H1 (cell line): ENCODE measurements at regions not wholly inside any gene's neighbourhood (a gene's known extent, or its start where the extent isn't known, plus 50 kb on each side); places are given as distances from the start of the nearest gene placed in this dataset.

ENCODE experiments used
- CTCF ChIA-PET: fragments of 300-600 bp; sonication (Branson Sonifier 250); formaldehyde crosslinking; loops from one replicate; lab custom pipeline; 2021; ENCODE audit not compliant: partially characterized antibody; lab: Charles Lee
- POLR2A ChIA-PET: fragments of 300-600 bp; sonication (Branson Sonifier 250); formaldehyde crosslinking; loops from one replicate; lab custom pipeline; 2021; ENCODE audit warnings: inconsistent platforms; ENCODE audit not compliant: partially characterized antibody; lab: Charles Lee
- DNase-seq, 2 experiments: peaks; one replicate each; pipeline versions ENCODE4 v3.0.0 to v3.0.0-alpha.2; 2010 to 2022; ENCODE audit warnings: low spot score in 2 of 2, low read depth in 1 of 2, mixed read lengths in 1 of 2
- FAIRE-seq: peaks from 2 replicates; lab custom pipeline; 2011; peaks lifted over from hg19 to GRCh38; lab: Jason Lieb, UNC
- H2AFZ ChIP-seq: 2 replicates; pipeline ENCODE4 v1.8.1; 2012; ENCODE audit warnings: low read length, inconsistent platforms
- H2AK5ac ChIP-seq: 2 replicates; pipeline ENCODE4 v1.6.1; 2013; ENCODE audit warnings: low read depth, low read length
- H2BK120ac ChIP-seq: replicated peaks from 2 replicates; pipeline ENCODE3; 2013; ENCODE audit warnings: low read depth, low read length, inconsistent platforms
- H2BK12ac ChIP-seq: 2 replicates; pipeline ENCODE4 v1.6.1; 2013; ENCODE audit warnings: low read depth, low read length
- H2BK15ac ChIP-seq: 2 replicates; pipeline ENCODE4 v1.6.1; 2013; ENCODE audit warnings: low read length
- H2BK20ac ChIP-seq: 2 replicates; pipeline ENCODE4 v1.6.1; 2013; ENCODE audit warnings: low read length
- H2BK5ac ChIP-seq: 2 replicates; pipeline ENCODE4 v1.6.1; 2013; ENCODE audit warnings: low read depth, low read length
- H3K14ac ChIP-seq: 2 replicates; pipeline ENCODE4 v1.6.1; 2013; ENCODE audit warnings: inconsistent platforms; ENCODE audit not compliant: insufficient read length
- H3K18ac ChIP-seq: 2 replicates; pipeline ENCODE4 v1.6.1; 2013; ENCODE audit warnings: low read length; ENCODE audit errors: extremely low read depth
- H3K23ac ChIP-seq: 2 replicates; pipeline ENCODE4 v1.6.1; 2013; ENCODE audit warnings: inconsistent platforms; ENCODE audit not compliant: insufficient read length
- H3K23me2 ChIP-seq: 2 replicates; pipeline ENCODE4 v1.6.1; 2013; ENCODE audit warnings: low read depth, low read length
- H3K27ac ChIP-seq: 2 replicates; pipeline ENCODE4 v1.6.1; 2011; ENCODE audit warnings: low read depth, low read length, inconsistent platforms
- H3K27me3 ChIP-seq, 4 experiments: replicated peaks in 1 of 4; 1 replicate in 1 of 4; 2 replicates in 3 of 4; pipeline versions ENCODE4 v1.6.1 to v1.8.1; 2011 to 2013; ENCODE audit warnings: low read length in 3 of 4, mild to moderate bottlenecking in 3 of 4, inconsistent platforms in 2 of 4, mixed read lengths in 2 of 4, moderate library complexity in 1 of 4; ENCODE audit not compliant: control insufficient read depth in 3 of 4, insufficient read depth in 3 of 4; ENCODE audit errors: extremely low read depth in 1 of 4
- H3K36me3 ChIP-seq, 4 experiments: 2 replicates each; pipeline versions ENCODE4 v1.6.1 to v1.8.1; 2011 to 2013; ENCODE audit warnings: mild to moderate bottlenecking in 4 of 4, low read length in 3 of 4, moderate library complexity in 2 of 4, control low read depth in 1 of 4, inconsistent platforms in 1 of 4; ENCODE audit not compliant: insufficient read depth in 4 of 4, control insufficient read depth in 2 of 4
- H3K4ac ChIP-seq: replicated peaks from 2 replicates; pipeline ENCODE3; 2013; ENCODE audit warnings: low read length, low read depth, mixed read lengths, inconsistent platforms; ENCODE audit not compliant: insufficient read length
- H3K4me1 ChIP-seq, 4 experiments: replicated peaks in 1 of 4; 1 replicate in 1 of 4; 2 replicates in 3 of 4; pipeline versions ENCODE4 v1.6.1 to v1.8.1; 2011 to 2013; ENCODE audit warnings: low read length in 3 of 4, inconsistent platforms in 2 of 4, mixed read lengths in 1 of 4; ENCODE audit not compliant: insufficient read depth in 4 of 4, control insufficient read depth in 3 of 4
- H3K4me2 ChIP-seq, 2 experiments: 2 replicates each; pipeline versions ENCODE4 v1.6.1 to v1.8.1; 2011 to 2013; ENCODE audit warnings: low read depth in 2 of 2, low read length in 2 of 2, control low read depth in 1 of 2, inconsistent platforms in 1 of 2, mild to moderate bottlenecking in 1 of 2; ENCODE audit not compliant: insufficient read depth in 1 of 2
- H3K4me3 ChIP-seq, 4 experiments: fragments of 200-600, 300-600 bp in 1 of 4; sonication (generic), shearing (Covaris generic), sonication (Bioruptor Twin) in 1 of 4; 2 replicates each; pipeline versions ENCODE4 v1.5.1 to v1.8.1; 2011 to 2016; ENCODE audit warnings: low read length in 4 of 4, low read depth in 3 of 4, control low read depth in 2 of 4, inconsistent platforms in 2 of 4, mild to moderate bottlenecking in 2 of 4, mixed read lengths in 1 of 4, moderate library complexity in 1 of 4; ENCODE audit not compliant: insufficient read depth in 2 of 4; ENCODE audit errors: extremely low read depth in 1 of 4
- H3K56ac ChIP-seq: replicated peaks from 2 replicates; pipeline ENCODE3; 2013; ENCODE audit warnings: low read depth, mild to moderate bottlenecking, mixed read lengths, low read length, inconsistent platforms; ENCODE audit not compliant: insufficient read length
- H3K79me1 ChIP-seq: 2 replicates; pipeline ENCODE4 v1.6.1; 2013; ENCODE audit warnings: low read depth, low read length, control low read depth
- H3K79me2 ChIP-seq, 2 experiments: 2 replicates each; pipeline versions ENCODE4 v1.6.1 to v1.8.1; 2012 to 2013; ENCODE audit warnings: low read length in 2 of 2, mild to moderate bottlenecking in 2 of 2, inconsistent platforms in 1 of 2; ENCODE audit not compliant: insufficient read depth in 2 of 2, control insufficient read depth in 1 of 2
- H3K9ac ChIP-seq, 4 experiments: replicated peaks in 1 of 4; 1 replicate in 1 of 4; 2 replicates in 3 of 4; pipeline versions ENCODE4 v1.6.1 to v1.8.1; 2011 to 2013; ENCODE audit warnings: low read depth in 3 of 4, low read length in 3 of 4, control low read depth in 2 of 4, mild to moderate bottlenecking in 2 of 4, moderate library complexity in 2 of 4, inconsistent platforms in 1 of 4; ENCODE audit errors: extremely low read depth in 1 of 4
- H3K9me3 ChIP-seq, 2 experiments: 2 replicates each; pipeline versions ENCODE4 v1.6.1 to v1.8.1; 2012 to 2013; ENCODE audit warnings: mild to moderate bottlenecking in 2 of 2, moderate library complexity in 2 of 2, control low read depth in 1 of 2, inconsistent platforms in 1 of 2, low read depth in 1 of 2, low read length in 1 of 2, mixed read lengths in 1 of 2; ENCODE audit not compliant: insufficient read depth in 2 of 2
- H4K20me1 ChIP-seq, 2 experiments: replicated peaks in 1 of 2; 2 replicates each; pipeline versions ENCODE3 to v1.8.1; 2011 to 2013; ENCODE audit warnings: inconsistent platforms in 2 of 2, low read length in 2 of 2, mild to moderate bottlenecking in 1 of 2; ENCODE audit not compliant: insufficient read depth in 2 of 2, control insufficient read depth in 1 of 2
- H4K5ac ChIP-seq: 2 replicates; pipeline ENCODE4 v1.6.1; 2013; ENCODE audit warnings: low read length, low read depth, mixed read lengths, inconsistent platforms; ENCODE audit not compliant: insufficient read length
- H4K8ac ChIP-seq: 2 replicates; pipeline ENCODE4 v1.8.0; 2013; ENCODE audit warnings: mild to moderate bottlenecking, moderate library complexity, low read length, inconsistent platforms; ENCODE audit not compliant: insufficient read depth; ENCODE audit errors: extremely low read depth
- H4K91ac ChIP-seq: replicated peaks from 2 replicates; pipeline ENCODE3; 2013; ENCODE audit warnings: low read length, mixed read lengths, inconsistent platforms; ENCODE audit not compliant: insufficient read length
- ASH2L ChIP-seq: fragments of 200-600, 300-600 bp; sonication (generic); IDR thresholded peaks from one replicate; pipeline ENCODE4 v1.7.1; 2017; ENCODE audit warnings: low read length
- ATF2 ChIP-seq: IDR thresholded peaks from 2 replicates; pipeline ENCODE4 v1.6.1; 2012; ENCODE audit warnings: low read length, inconsistent platforms
- BACH1 ChIP-seq: IDR thresholded peaks from 2 replicates; pipeline ENCODE4 v1.6.1; 2012; ENCODE audit warnings: low read length, improper control_type of control experiment
- CBX8 ChIP-seq: fragments of 300-800, 300-1000 bp; sonication (generic); IDR thresholded peaks from 2 replicates; pipeline ENCODE4 v1.7.1; 2016; ENCODE audit warnings: low read depth, low read length, borderline replicate concordance
- CHD2 ChIP-seq: IDR thresholded peaks from 2 replicates; pipeline ENCODE4 v1.6.1; 2012; ENCODE audit warnings: low read length, improper control_type of control experiment
- EGR1 ChIP-seq: IDR thresholded peaks from 2 replicates; pipeline ENCODE4 v1.6.1; 2011; ENCODE audit warnings: low read depth, low read length, borderline replicate concordance
- EP300 ChIP-seq, 2 experiments: IDR thresholded peaks; 1 replicate in 1 of 2; 2 replicates in 1 of 2; pipeline ENCODE4 v1.6.1; 2011 to 2012; ENCODE audit warnings: low read depth in 2 of 2, low read length in 2 of 2, mild to moderate bottlenecking in 2 of 2, borderline replicate concordance in 1 of 2, inconsistent platforms in 1 of 2, moderate library complexity in 1 of 2
- EZH2 ChIP-seq: fragments of 200-600 bp; sonication (generic); IDR thresholded peaks from 2 replicates; pipeline ENCODE4 v1.7.1; 2012; ENCODE audit warnings: low read depth, mild to moderate bottlenecking, moderate library complexity, low read length, inconsistent platforms; ENCODE audit not compliant: severe bottlenecking
- JUND ChIP-seq: IDR thresholded peaks from 2 replicates; pipeline ENCODE4 v1.6.1; 2011; ENCODE audit warnings: mild to moderate bottlenecking, improper control_type of control experiment, low read length
- RFX5 ChIP-seq: IDR thresholded peaks from 2 replicates; pipeline ENCODE4 v1.6.1; 2011; ENCODE audit warnings: low read depth, low read length, improper control_type of control experiment, borderline replicate concordance
- SIRT6 ChIP-seq: IDR thresholded peaks from one replicate; pipeline ENCODE4 v1.7.1; 2012; ENCODE audit warnings: low read length, inconsistent platforms
- SP2 ChIP-seq: IDR thresholded peaks from 2 replicates; pipeline ENCODE4 v1.6.1; 2012; ENCODE audit warnings: mild to moderate bottlenecking, low read length, inconsistent platforms
- SP4 ChIP-seq: IDR thresholded peaks from 2 replicates; pipeline ENCODE4 v1.6.1; 2012; ENCODE audit warnings: low read length, inconsistent platforms
- TAF7 ChIP-seq: optimal IDR thresholded peaks from 2 replicates; pipeline ENCODE3; 2011; ENCODE audit warnings: low read depth, mild to moderate bottlenecking, inconsistent platforms, low read length, moderate library complexity, borderline replicate concordance
- ZNF274 ChIP-seq: IDR thresholded peaks from 2 replicates; pipeline ENCODE4 v1.7.0; 2012; ENCODE audit warnings: low read length, borderline replicate concordance; ENCODE audit errors: extremely low read depth
- WGBS, 2 experiments: shearing (Covaris generic) in 1 of 2; methylation state at CpG; one replicate each; pipeline versions ENCODE4 v1.1.6 to v1.1.7; 2013 to 2015; ENCODE audit warnings: low lambda C conversion rate in 2 of 2, mixed read lengths in 2 of 2, inconsistent platforms in 1 of 2, low coverage in 1 of 2, missing lambda C conversion rate in 1 of 2; ENCODE audit not compliant: insufficient replicate concordance in 2 of 2, insufficient coverage in 1 of 2, insufficient read length in 1 of 2; ENCODE audit errors: extremely low coverage in 1 of 2, missing lambda C conversion rate in 1 of 2; 5-methylcytosine and 5-hydroxymethylcytosine counted together

DNA sequence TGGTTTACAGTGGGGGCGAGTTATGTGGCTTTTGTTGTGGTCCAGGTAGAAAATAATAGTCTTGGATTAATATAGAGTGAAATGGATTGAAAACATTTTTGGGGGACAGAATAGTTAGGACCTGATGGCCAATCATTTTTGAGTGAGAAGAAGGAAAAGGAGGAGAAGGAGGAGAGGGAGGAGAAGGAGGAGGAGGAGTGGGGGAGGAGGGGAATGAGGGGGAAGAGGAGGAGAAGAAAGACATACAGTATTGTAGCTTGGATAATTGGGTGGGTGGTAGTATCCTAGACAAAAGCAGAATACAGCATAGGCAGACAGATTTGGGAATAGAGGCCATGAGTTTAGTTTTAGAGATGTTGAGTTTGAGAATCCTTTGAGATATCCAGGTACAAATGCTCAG is 101.6 kb downstream of the GATA6 start:
- no peaks in the 10 kb centered on the region; the same call in 1 of the 2 replicates for H3K23me2 ChIP-seq
- H4K91ac ChIP-seq: no peak overlapping the region
- POLR2A ChIA-PET: no interaction called here
- H3K36me3 ChIP-seq: no peaks in the 10 kb centered on the region
- no peaks in the 10 kb centered on the region for H3K79me1 ChIP-seq
- H3K18ac ChIP-seq: no peak overlapping the region
- H2BK12ac ChIP-seq: no peak overlapping the region
- no peak overlapping the region for H3K27ac ChIP-seq
- no peak for DNase-seq
- H3K14ac ChIP-seq: no peak overlapping the region
- no peak overlapping the region for H3K4me2 ChIP-seq
- no peak overlapping the region for H2BK120ac ChIP-seq
- no peaks in the 10 kb centered on the region for H3K79me2 ChIP-seq
- no peaks in the 10 kb centered on the region for H3K9me3 ChIP-seq
- H3K4me1 ChIP-seq: no peaks in the 10 kb centered on the region
- no peak overlapping the region for H3K9ac ChIP-seq
- H3K27me3 ChIP-seq: no peaks in the 10 kb centered on the region
- H2BK15ac ChIP-seq: no peak overlapping the region
- H3K23ac ChIP-seq: no peak overlapping the region
- no peak overlapping the region for H2AK5ac ChIP-seq
- no peak overlapping the region for H3K56ac ChIP-seq
- no peak overlapping the region for H2BK5ac ChIP-seq
- no peak overlapping the region for H2AFZ ChIP-seq
- H2BK20ac ChIP-seq: no peak overlapping the region
- no peak overlapping the region for H4K5ac ChIP-seq
- 85% methylated on average over 1 of the region's 1 CpG; no CpG with 5 or more reads in 1 of the 2 experiments for WGBS, 2 experiments
- no peak for FAIRE-seq
- CTCF ChIA-PET: no interaction called here
- no peak overlapping the region for H4K8ac ChIP-seq
- H3K4me3 ChIP-seq: no peak overlapping the region
- H4K20me1 ChIP-seq: no peaks in the 10 kb centered on the region
- H3K4ac ChIP-seq: no peak overlapping the region
- TF ChIP-seq EGR1: no peak
- TF ChIP-seq TAF7: no peak
- no peak for TF ChIP-seq BACH1
- TF ChIP-seq EP300 (IDR thresholded peaks at IDR 0.05; ENCODE audit: borderline replicate concordance in 1 of 2, low read depth in 2 of 2, low read length in 2 of 2): no peak
- TF ChIP-seq SP2: no peak
- no peak for TF ChIP-seq CHD2
- no peak for TF ChIP-seq ATF2
- no peak for TF ChIP-seq ZNF274
- TF ChIP-seq SP4: no peak
- TF ChIP-seq SIRT6: no peak
- TF ChIP-seq EZH2: no peak
- no peak for TF ChIP-seq ASH2L
- no peak for TF ChIP-seq JUND
- TF ChIP-seq RFX5: no peak
- no peak for TF ChIP-seq CBX8
